ENCODE measurements at regions not wholly inside any gene's neighbourhood (a gene's known extent, or its start where the extent isn't known, plus 50 kb on each side); places are given as distances from the start of the nearest gene placed in this dataset.

- no peak for TF ChIP-seq PRDM15 (CRISPR knock-in tag; IDR thresholded peaks at IDR 0.05)
- no peak for TF ChIP-seq MAX (CRISPR knock-in tag; IDR thresholded peaks at IDR 0.05)
- no peak for TF ChIP-seq NFE2L1 (CRISPR knock-in tag; IDR thresholded peaks at IDR 0.05)
- no peak for TF ChIP-seq ZNF416 (CRISPR knock-in tag; IDR thresholded peaks at IDR 0.05)
- no peak for TF ChIP-seq JAZF1 (CRISPR knock-in tag; IDR thresholded peaks at IDR 0.05)
- no peak for TF ChIP-seq STAT6 (CRISPR knock-in tag; conservative IDR thresholded peaks at IDR 0.05; ENCODE audit: low read depth)
Measured at GRCh38 chr2:77588438-77588837, 66.3 kb upstream of the LRRTM4 start (continued).

- no peak overlapping the region for H3K27ac Mint-ChIP-seq
- TF ChIP-seq TEAD1 (CRISPR knock-in tag; IDR thresholded peaks at IDR 0.05): no peak
- TF ChIP-seq SP1 (CRISPR knock-in tag; conservative IDR thresholded peaks at IDR 0.05): no peak
- no peak for TF ChIP-seq PREB (CRISPR knock-in tag; IDR thresholded peaks at IDR 0.05; ENCODE audit: borderline replicate concordance)
- TF ChIP-seq HMGA2 (CRISPR knock-in tag; IDR thresholded peaks at IDR 0.05): no peak
- TF ChIP-seq ZNF317 (CRISPR knock-in tag; IDR thresholded peaks at IDR 0.05; ENCODE audit: borderline replicate concordance, low read depth): no peak
- no peak for TF ChIP-seq FOXJ3 (CRISPR knock-in tag; IDR thresholded peaks at IDR 0.05; ENCODE audit: borderline replicate concordance)
- no peak for TF ChIP-seq ZNF532 (CRISPR knock-in tag; IDR thresholded peaks at IDR 0.05; ENCODE audit: borderline replicate concordance)
- no peak for TF ChIP-seq JAZF1 (CRISPR knock-in tag; IDR thresholded peaks at IDR 0.05)
- TF ChIP-seq ZSCAN18 (CRISPR knock-in tag; IDR thresholded peaks at IDR 0.05): no peak
- ChIA-PET CTCF (no interaction called here), POLR2A (no interaction called here)
- DNase-seq (ENCODE audit: low spot score) (no peak), ATAC-seq (no peak)
- peaks cover 16% of the 10 kb centered on the region for H3K9me3 Mint-ChIP-seq
- peaks cover 14% of the 10 kb centered on the region for H3K36me3 Mint-ChIP-seq
- H3K4me1 Mint-ChIP-seq: peaks cover 23% of the 10 kb centered on the region
- H3K4me3 Mint-ChIP-seq: no peak overlapping the region
- no peaks in the 10 kb centered on the region for H3K27me3 Mint-ChIP-seq (ENCODE audit: low read depth)
Measured at GRCh38 chr2:77590298-77590917, 68.2 kb upstream of the LRRTM4 start.
